H9 (cell line): ENCODE measurements at regions not wholly inside any gene's neighbourhood (a gene's known extent, or its start where the extent isn't known, plus 50 kb on each side); places are given as distances from the start of the nearest gene placed in this dataset.

Experiments
- DNase-seq: peaks from one replicate; pipeline ENCODE4 v3.0.0-alpha.2; 2017
- H2AFZ ChIP-seq: one replicate; pipeline ENCODE4 v1.6.1; 2013; ENCODE audit warnings: mild to moderate bottlenecking, low read length, control low read depth, moderate library complexity
- H2AK5ac ChIP-seq: 2 replicates; pipeline ENCODE4 v1.6.1; 2013; ENCODE audit warnings: low read length, control low read depth, mixed read lengths; ENCODE audit not compliant: insufficient read length
- H2BK120ac ChIP-seq: one replicate; pipeline ENCODE4 v1.6.1; 2013; ENCODE audit warnings: low read depth, mild to moderate bottlenecking, low read length, control low read depth, inconsistent platforms; ENCODE audit not compliant: poor library complexity, severe bottlenecking
- H2BK12ac ChIP-seq: 2 replicates; pipeline ENCODE4 v1.6.1; 2013; ENCODE audit warnings: low read length, control low read depth, mixed read lengths, low read depth; ENCODE audit not compliant: insufficient read length
- H2BK15ac ChIP-seq: 2 replicates; pipeline ENCODE4 v1.6.1; 2013; ENCODE audit warnings: low read depth, low read length, control low read depth
- H2BK20ac ChIP-seq: one replicate; pipeline ENCODE4 v1.6.1; 2013; ENCODE audit warnings: low read depth, mild to moderate bottlenecking, low read length, control low read depth, inconsistent platforms; ENCODE audit not compliant: poor library complexity, severe bottlenecking
- H2BK5ac ChIP-seq: 2 replicates; pipeline ENCODE4 v1.6.1; 2013; ENCODE audit warnings: low read length, control low read depth, mixed read lengths; ENCODE audit not compliant: insufficient read length
- H3K14ac ChIP-seq: 2 replicates; pipeline ENCODE4 v1.6.1; 2013; ENCODE audit warnings: low read length, control low read depth; ENCODE audit not compliant: insufficient read depth
- H3K18ac ChIP-seq: 2 replicates; pipeline ENCODE4 v1.6.1; 2013; ENCODE audit warnings: low read depth, mild to moderate bottlenecking, mixed read lengths, low read length, control low read depth; ENCODE audit not compliant: insufficient read length
- H3K23ac ChIP-seq: 2 replicates; pipeline ENCODE4 v1.6.1; 2013; ENCODE audit warnings: low read length, control low read depth, mixed read lengths, low read depth; ENCODE audit not compliant: insufficient read length
- H3K23me2 ChIP-seq: 2 replicates; pipeline ENCODE4 v1.6.1; 2013; ENCODE audit warnings: low read depth, mild to moderate bottlenecking, mixed read lengths, low read length, control low read depth; ENCODE audit not compliant: insufficient read length, poor library complexity, severe bottlenecking
- H3K27ac ChIP-seq: 2 replicates; pipeline ENCODE4 v1.5.1; 2013; ENCODE audit warnings: low read length, control low read depth, mixed read lengths, low read depth; ENCODE audit not compliant: insufficient read length
- H3K27me3 ChIP-seq: 2 replicates; pipeline ENCODE4 v1.6.1; 2013; ENCODE audit warnings: low read length, control low read depth, inconsistent platforms; ENCODE audit not compliant: insufficient read depth
- H3K4ac ChIP-seq: 2 replicates; pipeline ENCODE4 v1.6.1; 2013; ENCODE audit warnings: low read depth, mild to moderate bottlenecking, control low read depth, inconsistent platforms, low read length, moderate library complexity
- H3K4me1 ChIP-seq: 2 replicates; pipeline ENCODE4 v1.6.1; 2013; ENCODE audit warnings: low read length, control low read depth, inconsistent platforms; ENCODE audit not compliant: insufficient read depth
- H3K4me2 ChIP-seq: 2 replicates; pipeline ENCODE4 v1.6.1; 2013; ENCODE audit warnings: low read length, control low read depth, mixed read lengths; ENCODE audit not compliant: insufficient read length, insufficient read depth
- H3K56ac ChIP-seq: 2 replicates; pipeline ENCODE4 v1.6.1; 2013; ENCODE audit warnings: low read depth, mild to moderate bottlenecking, mixed read lengths, low read length, control low read depth; ENCODE audit not compliant: insufficient read length
- H3K79me1 ChIP-seq: 2 replicates; pipeline ENCODE4 v1.6.1; 2013; ENCODE audit warnings: low read depth, mild to moderate bottlenecking, moderate library complexity, low read length, control low read depth, inconsistent platforms; ENCODE audit not compliant: insufficient read depth, poor library complexity, severe bottlenecking
- H3K79me2 ChIP-seq: 2 replicates; pipeline ENCODE4 v1.6.1; 2013; ENCODE audit warnings: low read length, control low read depth, inconsistent platforms; ENCODE audit not compliant: insufficient read depth
- H3K9ac ChIP-seq: 2 replicates; pipeline ENCODE4 v1.6.1; 2013; ENCODE audit warnings: low read length, control low read depth, mixed read lengths; ENCODE audit not compliant: insufficient read length; ENCODE audit errors: extremely low read depth
- H3K9me3 ChIP-seq: one replicate; pipeline ENCODE4 v1.6.1; 2013; ENCODE audit warnings: low read depth, low read length, inconsistent platforms; ENCODE audit not compliant: control insufficient read depth
- H3T11ph ChIP-seq: one replicate; pipeline ENCODE4 v1.6.1; 2013; ENCODE audit warnings: mild to moderate bottlenecking, low read length, control low read depth, inconsistent platforms
- H4K20me1 ChIP-seq: one replicate; pipeline ENCODE4 v1.6.1; 2013; ENCODE audit not compliant: control insufficient read depth, insufficient read length, insufficient read depth
- H4K5ac ChIP-seq: 2 replicates; pipeline ENCODE4 v1.6.1; 2013; ENCODE audit warnings: low read depth, mild to moderate bottlenecking, mixed read lengths, low read length, control low read depth; ENCODE audit not compliant: insufficient read length
- H4K8ac ChIP-seq: replicated peaks from 2 replicates; pipeline ENCODE4 v1.6.1; 2013; ENCODE audit warnings: low read length, control low read depth, mixed read lengths, low read depth; ENCODE audit not compliant: insufficient read length
- H4K91ac ChIP-seq: 2 replicates; pipeline ENCODE4 v1.6.1; 2013; ENCODE audit warnings: low read depth, mild to moderate bottlenecking, moderate library complexity, mixed read lengths, low read length, control low read depth; ENCODE audit not compliant: insufficient read length
- H3K27ac Mint-ChIP-seq, 3 experiments: 2 replicates in 2 of 3; 3 replicates in 1 of 3; pipeline ENCODE4 v1.8.0; 2020 to 2021; ENCODE audit warnings: mixed read lengths in 3 of 3, mild to moderate bottlenecking in 1 of 3, moderate library complexity in 1 of 3
- H3K27me3 Mint-ChIP-seq: 2 replicates; pipeline ENCODE4 v1.8.0; 2021; ENCODE audit warnings: low read depth, mild to moderate bottlenecking, moderate library complexity, mixed read lengths
- H3K36me3 Mint-ChIP-seq, 3 experiments: 2 replicates in 2 of 3; 3 replicates in 1 of 3; pipeline ENCODE4 v1.8.0; 2020 to 2021; ENCODE audit warnings: low read depth in 3 of 3, mixed read lengths in 3 of 3; ENCODE audit not compliant: insufficient read depth in 1 of 3
- H3K4me1 Mint-ChIP-seq, 2 experiments: 2 replicates each; pipeline ENCODE4 v1.8.0; 2020; ENCODE audit warnings: mixed read lengths in 2 of 2
- H3K4me3 Mint-ChIP-seq, 2 experiments: 2 replicates in 1 of 2; 3 replicates in 1 of 2; pipeline ENCODE4 v1.8.0; 2020 to 2021; ENCODE audit warnings: mild to moderate bottlenecking in 2 of 2, mixed read lengths in 2 of 2, moderate library complexity in 1 of 2
- H3K9me3 Mint-ChIP-seq, 2 experiments: 2 replicates in 1 of 2; 3 replicates in 1 of 2; pipeline ENCODE4 v1.8.0; 2020; ENCODE audit warnings: mild to moderate bottlenecking in 2 of 2, mixed read lengths in 2 of 2, moderate library complexity in 1 of 2
- CTCF ChIP-seq: fragments of 200-600 bp; sonication (generic); conservative IDR thresholded peaks from 3 replicates; pipeline ENCODE4 v1.8.0; 2021; ENCODE audit warnings: antibody characterized with exemption, mild to moderate bottlenecking
- WGBS: extraction: QIAGEN DNeasy Blood & Tissue Kit; methylation state at CpG from one replicate; pipeline ENCODE4 v1.1.7; 2013; ENCODE audit warnings: missing lambda C conversion rate, low lambda C conversion rate, mixed read lengths; ENCODE audit not compliant: insufficient read length; ENCODE audit errors: extremely low coverage; 5-methylcytosine and 5-hydroxymethylcytosine counted together

GRCh38 chr12:31225656-31226535 lies 100.1 kb downstream of the SINHCAF start:
- no peak overlapping the region for H2BK5ac ChIP-seq
- H3K79me1 ChIP-seq: no peaks in the 10 kb centered on the region
- H3K9me3 ChIP-seq: no peaks in the 10 kb centered on the region
- Mint-ChIP-seq H3K9me3 (peaks cover under 1% of the 10 kb centered on the region in 2 experiments; a peak in 2 of 5 replicates), H3K36me3 (no peaks in the 10 kb centered on the region; a peak in 1 of 7 replicates), H3K4me3 (no peak overlapping the region), H3K27ac (no peak overlapping the region), H3K27me3 (peaks cover 17% of the 10 kb centered on the region), H3K4me1 (peaks cover 37 to 41% of the 10 kb centered on the region in 2 experiments)
- no peak for DNase-seq
- TF ChIP-seq CTCF: no peak
- no peak overlapping the region for H3K56ac ChIP-seq
- H3T11ph ChIP-seq: no peak overlapping the region
- no peak overlapping the region for H2BK12ac ChIP-seq
- H4K91ac ChIP-seq: no peak overlapping the region
- no peak overlapping the region for H2BK20ac ChIP-seq
- H3K18ac ChIP-seq: no peak overlapping the region
- H3K4me2 ChIP-seq: no peak overlapping the region
- H4K8ac ChIP-seq: no peak overlapping the region
- no peak overlapping the region for H2BK120ac ChIP-seq
- no peaks in the 10 kb centered on the region for H3K23me2 ChIP-seq
- H4K20me1 ChIP-seq: no peaks in the 10 kb centered on the region
- H3K23ac ChIP-seq: no peak overlapping the region
- H2AFZ ChIP-seq: no peak overlapping the region
- H3K27me3 ChIP-seq: no peaks in the 10 kb centered on the region
- WGBS: no CpG with 5 or more reads among the region's 9 CpGs
- H3K9ac ChIP-seq: no peak overlapping the region
- no peak overlapping the region for H3K27ac ChIP-seq
- no peak overlapping the region for H4K5ac ChIP-seq
- H3K4me1 ChIP-seq: no peaks in the 10 kb centered on the region; the same call in 1 of the 2 replicates
- no peaks in the 10 kb centered on the region for H3K79me2 ChIP-seq
- no peak overlapping the region for H2AK5ac ChIP-seq
- H3K14ac ChIP-seq: no peak overlapping the region
- H3K4ac ChIP-seq: no peak overlapping the region
- no peak overlapping the region for H2BK15ac ChIP-seq
